Panc1 (cell line): ENCODE measurements at regions not wholly inside any gene's neighbourhood (a gene's known extent, or its start where the extent isn't known, plus 50 kb on each side); places are given as distances from the start of the nearest gene placed in this dataset.

Experiments used
- POLR2AphosphoS5 ChIP-seq: IDR thresholded peaks from 2 replicates; pipeline ENCODE4 v1.6.1; 2012; ENCODE audit warnings: mild to moderate bottlenecking, low read depth, low read length, moderate library complexity
- TF ChIP-seq, protein P1 (sequence below): fragments of 450-650 bp; IDR thresholded peaks from 2 replicates; pipeline ENCODE4 v1.5.1; 2017; ENCODE audit warnings: mild to moderate bottlenecking

DNA sequence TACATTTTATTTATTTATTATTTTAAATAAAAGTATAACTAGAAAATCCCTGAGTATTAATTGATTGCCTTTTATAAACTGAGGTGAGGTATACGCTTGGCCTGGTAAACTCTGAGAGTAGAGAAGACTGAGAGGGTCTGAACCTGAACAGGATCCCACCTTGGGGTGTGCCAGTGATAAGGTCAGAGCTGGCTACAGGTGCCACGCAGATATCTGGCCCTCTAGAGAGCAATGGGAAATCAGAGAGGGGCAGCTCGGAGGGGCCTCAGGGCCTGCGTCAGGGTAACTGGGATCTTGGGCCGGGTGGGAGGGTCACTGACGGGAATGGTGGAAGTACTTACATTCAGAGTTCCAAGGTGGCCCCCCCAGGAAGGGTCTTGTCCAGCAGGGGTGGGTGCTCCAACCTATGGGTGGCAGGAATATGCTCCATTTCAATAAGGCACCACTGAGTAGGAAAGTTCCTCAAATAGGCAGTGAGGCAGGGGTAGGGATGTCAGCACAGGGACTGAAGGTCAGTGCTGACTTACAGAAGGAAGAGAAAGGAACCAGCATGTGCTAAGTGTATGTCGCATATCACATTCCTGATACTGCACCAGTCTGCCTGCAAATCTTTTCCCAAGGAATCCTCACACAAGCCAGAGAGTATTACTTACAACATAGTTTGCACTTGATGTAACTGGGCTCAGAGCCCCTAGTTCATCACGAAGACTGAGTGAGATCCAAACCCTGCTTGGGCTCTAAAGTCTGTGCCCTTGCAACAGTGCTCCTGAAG lies 706.0 kb upstream of the RAB6C start:
- TF ChIP-seq, protein P1, sequence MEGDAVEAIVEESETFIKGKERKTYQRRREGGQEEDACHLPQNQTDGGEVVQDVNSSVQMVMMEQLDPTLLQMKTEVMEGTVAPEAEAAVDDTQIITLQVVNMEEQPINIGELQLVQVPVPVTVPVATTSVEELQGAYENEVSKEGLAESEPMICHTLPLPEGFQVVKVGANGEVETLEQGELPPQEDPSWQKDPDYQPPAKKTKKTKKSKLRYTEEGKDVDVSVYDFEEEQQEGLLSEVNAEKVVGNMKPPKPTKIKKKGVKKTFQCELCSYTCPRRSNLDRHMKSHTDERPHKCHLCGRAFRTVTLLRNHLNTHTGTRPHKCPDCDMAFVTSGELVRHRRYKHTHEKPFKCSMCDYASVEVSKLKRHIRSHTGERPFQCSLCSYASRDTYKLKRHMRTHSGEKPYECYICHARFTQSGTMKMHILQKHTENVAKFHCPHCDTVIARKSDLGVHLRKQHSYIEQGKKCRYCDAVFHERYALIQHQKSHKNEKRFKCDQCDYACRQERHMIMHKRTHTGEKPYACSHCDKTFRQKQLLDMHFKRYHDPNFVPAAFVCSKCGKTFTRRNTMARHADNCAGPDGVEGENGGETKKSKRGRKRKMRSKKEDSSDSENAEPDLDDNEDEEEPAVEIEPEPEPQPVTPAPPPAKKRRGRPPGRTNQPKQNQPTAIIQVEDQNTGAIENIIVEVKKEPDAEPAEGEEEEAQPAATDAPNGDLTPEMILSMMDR = no peak
- TF ChIP-seq POLR2AphosphoS5 = no peak
